Tibial nerve (tissue), 4 donors: ENCODE measurements at regions not wholly inside any gene's neighbourhood (a gene's known extent, or its start where the extent isn't known, plus 50 kb on each side); places are given as distances from the start of the nearest gene placed in this dataset.

Experiments used
- DNase-seq, 2 donors: peaks; one replicate each; pipeline ENCODE4 v3.0.0-alpha.2; 2019; ENCODE audit warnings: low spot score in 2 of 2
- H3K27ac ChIP-seq, 4 donors: fragments of 200-600 bp; sonication (generic) in 3 of 4; one replicate each; pipeline ENCODE4 v1.5.1; 2017 to 2019; ENCODE audit warnings: mild to moderate bottlenecking in 1 of 4
- H3K27me3 ChIP-seq, 2 donors: fragments of 200-600 bp; sonication (generic) in 1 of 2; one replicate each; pipeline versions ENCODE4 v1.5.1 to v1.6.0; 2017 to 2019
- H3K36me3 ChIP-seq, 3 donors: fragments of 200-600 bp; sonication (generic); one replicate each; pipeline ENCODE4 v1.5.1; 2018 to 2019
- H3K4me1 ChIP-seq, 4 donors: fragments of 200-600 bp; sonication (generic) in 3 of 4; one replicate each; pipeline ENCODE4 v1.5.1; 2017 to 2019
- H3K4me3 ChIP-seq, 4 donors: fragments of 200-600 bp; sonication (generic) in 3 of 4; one replicate each; pipeline ENCODE4 v1.5.1; 2017 to 2019; ENCODE audit warnings: mild to moderate bottlenecking in 1 of 4, moderate library complexity in 1 of 4
- H3K9me3 ChIP-seq, 4 donors: fragments of 200-600 bp; sonication (generic) in 3 of 4; one replicate each; pipeline ENCODE4 v1.5.1; 2017 to 2019
- CTCF ChIP-seq, 5 experiments: fragments of 200-600 bp in 3 of 5; fragments of 450-650 bp in 2 of 5; sonication (generic) in 3 of 5; IDR thresholded peaks; one replicate each; pipeline ENCODE4 v1.5.1; 2016 to 2019; ENCODE audit warnings: antibody characterized with exemption in 5 of 5, mild to moderate bottlenecking in 3 of 5, moderate library complexity in 2 of 5
- EP300 ChIP-seq, 2 donors: sonication (generic); formaldehyde crosslinking; IDR thresholded peaks; one replicate each; pipeline ENCODE4 v1.6.1; 2017; ENCODE audit warnings: antibody characterized with exemption in 2 of 2, mild to moderate bottlenecking in 1 of 2
- POLR2A ChIP-seq, 2 donors: fragments of 450-650 bp; IDR thresholded peaks; one replicate each; pipeline ENCODE4 v1.6.1; 2017; ENCODE audit warnings: antibody characterized with exemption in 2 of 2, mild to moderate bottlenecking in 2 of 2, moderate library complexity in 2 of 2
- WGBS, 2 donors: methylation state at CpG; one replicate each; pipeline ENCODE4 v1.1.5; 2018; 5-methylcytosine and 5-hydroxymethylcytosine counted together

GRCh38 chr7:68276725-68277124, 1280.1 kb downstream of the TYW1 start:
- Histone ChIP-seq H3K9me3 (no peaks in the 10 kb centered on the region), H3K4me1 (no peaks in the 10 kb centered on the region), H3K4me3 (no peak overlapping the region), H3K36me3 (no peaks in the 10 kb centered on the region), H3K27ac (no peak overlapping the region), H3K27me3 (no peaks in the 10 kb centered on the region)
- no peak for TF ChIP-seq POLR2A (IDR thresholded peaks at IDR 0.05)
- no peak for TF ChIP-seq EP300 (IDR thresholded peaks at IDR 0.05)
- TF ChIP-seq CTCF (IDR thresholded peaks at IDR 0.05), result no peak
- WGBS, 2 donors, result 77 to 78% methylated on average over 7 of the region's 7 CpGs
- DNase-seq, result no peak

- Histone ChIP-seq H3K27ac (no peak overlapping the region), H3K9me3 (no peaks in the 10 kb centered on the region), H3K4me1 (no peaks in the 10 kb centered on the region), H3K27me3 (no peaks in the 10 kb centered on the region), H3K4me3 (no peak overlapping the region), H3K36me3 (no peaks in the 10 kb centered on the region)
- DNase-seq, result no peak
- no peak for TF ChIP-seq EP300 (IDR thresholded peaks at IDR 0.05)
- TF ChIP-seq POLR2A (IDR thresholded peaks at IDR 0.05), result no peak
- no peak for TF ChIP-seq CTCF (IDR thresholded peaks at IDR 0.05)
- WGBS, 2 donors, result 69 to 79% methylated on average over 10 of the region's 10 CpGs
These were observed 1283.3 kb downstream of the TYW1 start for GRCh38 chr7:68279827-68280400.

- TF ChIP-seq CTCF (IDR thresholded peaks at IDR 0.05), result no peak
- no peak for TF ChIP-seq POLR2A (IDR thresholded peaks at IDR 0.05)
- no peak for TF ChIP-seq EP300 (IDR thresholded peaks at IDR 0.05)
- Histone ChIP-seq H3K36me3 (no peaks in the 10 kb centered on the region), H3K27me3 (no peaks in the 10 kb centered on the region), H3K27ac (no peak overlapping the region), H3K4me1 (no peaks in the 10 kb centered on the region), H3K9me3 (peaks cover 0 to 5% (median 0%) of the 10 kb centered on the region in 4 donors), H3K4me3 (no peak overlapping the region)
- DNase-seq, result no peak
- WGBS, 2 donors, result 97% methylated on average over 3 of the region's 3 CpGs
These were observed 1284.3 kb downstream of the TYW1 start for GRCh38 chr7:68280931-68281330.

- no peak overlapping the region for H3K27ac ChIP-seq
- no peak for DNase-seq
- 51 to 52% methylated on average over 4 of the region's 4 CpGs for WGBS, 2 donors
These were observed 1291.5 kb downstream of the TYW1 start for GRCh38 chr7:68288144-68288593.

GRCh38 chr7:68291710-68292109, 1295.1 kb downstream of the TYW1 start:
- H3K27me3 ChIP-seq, result no peaks in the 10 kb centered on the region
- H3K9me3 ChIP-seq, result no peaks in the 10 kb centered on the region
- H3K27ac ChIP-seq, result no peak overlapping the region
- TF ChIP-seq CTCF (IDR thresholded peaks at IDR 0.05) (no peak), EP300 (IDR thresholded peaks at IDR 0.05) (no peak), POLR2A (IDR thresholded peaks at IDR 0.05) (no peak)
- H3K36me3 ChIP-seq, result no peaks in the 10 kb centered on the region
- no peak for DNase-seq
- no peaks in the 10 kb centered on the region for H3K4me1 ChIP-seq
- no peak overlapping the region for H3K4me3 ChIP-seq

More at GRCh38 chr7:68288144-68288593, 1291.5 kb downstream of the TYW1 start:
- no peaks in the 10 kb centered on the region for H3K36me3 ChIP-seq
- no peaks in the 10 kb centered on the region for H3K4me1 ChIP-seq
- no peaks in the 10 kb centered on the region for H3K27me3 ChIP-seq
- peaks cover 0 to 9% (median 0%) of the 10 kb centered on the region in 4 donors for H3K9me3 ChIP-seq
- TF ChIP-seq EP300 (IDR thresholded peaks at IDR 0.05), result no peak
- TF ChIP-seq CTCF (IDR thresholded peaks at IDR 0.05), result no peak
- no peak for TF ChIP-seq POLR2A (IDR thresholded peaks at IDR 0.05)
- no peak overlapping the region for H3K4me3 ChIP-seq
